GM10266 (cell line): ENCODE measurements at regions not wholly inside any gene's neighbourhood (a gene's known extent, or its start where the extent isn't known, plus 50 kb on each side); places are given as distances from the start of the nearest gene placed in this dataset.
"Not testable (repeated sequence)": the region's sequence is repeated elsewhere in the genome, so short reads cannot be mapped to it uniquely, and the experiment has no call there.

Experiments used
- DNase-seq: peaks from one replicate; pipeline ENCODE4 v3.0.0; 2012; ENCODE audit errors: extremely low spot score
- CTCF ChIP-seq: IDR thresholded peaks from 2 replicates; pipeline ENCODE4 v1.5.1; 2012; ENCODE audit warnings: mild to moderate bottlenecking, low read depth; ENCODE audit not compliant: control insufficient read depth, insufficient read depth; ENCODE audit errors: missing control alignments

- DNase-seq, result no peak
- no peak for TF ChIP-seq CTCF
These were observed 226.1 kb downstream of the TLE3 start for GRCh38 chr15:69871511-69872134.

GRCh38 chr15:69873807-69874206 lies 223.9 kb downstream of the TLE3 start:
- TF ChIP-seq CTCF, result no peak

GRCh38 chr15:69874321-69874720 lies 223.4 kb downstream of the TLE3 start:
- no peak for TF ChIP-seq CTCF
- DNase-seq, result no peak

More at GRCh38 chr15:69873807-69874206, 223.9 kb downstream of the TLE3 start:
- DNase-seq, result no peak

- TF ChIP-seq CTCF, result no peak
- no peak for DNase-seq
These were observed 221.4 kb downstream of the TLE3 start for GRCh38 chr15:69876064-69876940.

GRCh38 chr15:69879963-69880362 lies 217.8 kb downstream of the TLE3 start:
- DNase-seq, result not testable (repeated sequence)

GRCh38 chr15:69880571-69881301 lies 217.0 kb downstream of the TLE3 start:
- no peak for TF ChIP-seq CTCF
- no peak for DNase-seq

GRCh38 chr15:69881302-69881670 lies 216.4 kb downstream of the TLE3 start:
- TF ChIP-seq CTCF, result no peak
- DNase-seq, result no peak
